GF-D8 (cell line): ENCODE measurements at regions not wholly inside any gene's neighbourhood (a gene's known extent, or its start where the extent isn't known, plus 50 kb on each side); places are given as distances from the start of the nearest gene placed in this dataset.

Experiments
- DNase-seq: peaks from one replicate; lab custom pipeline; 2025; lab: John Stamatoyannopoulos, UW

- DNase-seq = no peak
Observed at GRCh38 chr5:167557359-167557758, 734.1 kb upstream of the WWC1 start.

- DNase-seq = no peak
Observed at GRCh38 chr5:167561796-167562195, 729.6 kb upstream of the WWC1 start.

GRCh38 chr5:167564275-167564674, 727.2 kb upstream of the WWC1 start:
- no peak for DNase-seq

- DNase-seq = no peak
Observed at GRCh38 chr5:167565189-167565954, 726.1 kb upstream of the WWC1 start.

- no peak for DNase-seq
Observed at GRCh38 chr5:167570431-167570830, 721.0 kb upstream of the WWC1 start.

- no peak for DNase-seq
Observed at GRCh38 chr5:167571824-167572223, 719.6 kb upstream of the WWC1 start.

GRCh38 chr5:167573370-167574127, 717.9 kb upstream of the WWC1 start:
- no peak for DNase-seq

GRCh38 chr5:167574464-167574863, 717.0 kb upstream of the WWC1 start:
- DNase-seq = no peak

- no peak for DNase-seq
Observed at GRCh38 chr5:167575330-167575729, 716.1 kb upstream of the WWC1 start.

- no peak for DNase-seq
Observed at GRCh38 chr5:167576126-167576525, 715.3 kb upstream of the WWC1 start.

GRCh38 chr5:167576897-167577296, 714.5 kb upstream of the WWC1 start:
- no peak for DNase-seq

- DNase-seq = no peak
Observed at GRCh38 chr5:167577616-167578015, 713.8 kb upstream of the WWC1 start.

- no peak for DNase-seq
Observed at GRCh38 chr5:167578977-167579692, 712.3 kb upstream of the WWC1 start.

- DNase-seq = no peak
Observed at GRCh38 chr5:167579693-167580055, 711.8 kb upstream of the WWC1 start.

GRCh38 chr5:167580608-167581007, 710.8 kb upstream of the WWC1 start:
- DNase-seq = no peak

GRCh38 chr5:167582283-167582682, 709.2 kb upstream of the WWC1 start:
- no peak for DNase-seq

- no peak for DNase-seq
Observed at GRCh38 chr5:167582886-167583285, 708.6 kb upstream of the WWC1 start.

- no peak for DNase-seq
Observed at GRCh38 chr5:167585184-167585583, 706.3 kb upstream of the WWC1 start.

GRCh38 chr5:167587772-167588437, 703.5 kb upstream of the WWC1 start:
- no peak for DNase-seq

GRCh38 chr5:167592114-167592513, 699.3 kb upstream of the WWC1 start:
- DNase-seq = no peak

- no peak for DNase-seq
Observed at GRCh38 chr5:167593329-167594060, 698.0 kb upstream of the WWC1 start.

- no peak for DNase-seq
Observed at GRCh38 chr5:167594061-167594435, 697.4 kb upstream of the WWC1 start.
